ENCODE measurements at regions not wholly inside any gene's neighbourhood (a gene's known extent, or its start where the extent isn't known, plus 50 kb on each side); places are given as distances from the start of the nearest gene placed in this dataset.
"Not testable (repeated sequence)": the region's sequence is repeated elsewhere in the genome, so short reads cannot be mapped to it uniquely, and the experiment has no call there.

DNA sequence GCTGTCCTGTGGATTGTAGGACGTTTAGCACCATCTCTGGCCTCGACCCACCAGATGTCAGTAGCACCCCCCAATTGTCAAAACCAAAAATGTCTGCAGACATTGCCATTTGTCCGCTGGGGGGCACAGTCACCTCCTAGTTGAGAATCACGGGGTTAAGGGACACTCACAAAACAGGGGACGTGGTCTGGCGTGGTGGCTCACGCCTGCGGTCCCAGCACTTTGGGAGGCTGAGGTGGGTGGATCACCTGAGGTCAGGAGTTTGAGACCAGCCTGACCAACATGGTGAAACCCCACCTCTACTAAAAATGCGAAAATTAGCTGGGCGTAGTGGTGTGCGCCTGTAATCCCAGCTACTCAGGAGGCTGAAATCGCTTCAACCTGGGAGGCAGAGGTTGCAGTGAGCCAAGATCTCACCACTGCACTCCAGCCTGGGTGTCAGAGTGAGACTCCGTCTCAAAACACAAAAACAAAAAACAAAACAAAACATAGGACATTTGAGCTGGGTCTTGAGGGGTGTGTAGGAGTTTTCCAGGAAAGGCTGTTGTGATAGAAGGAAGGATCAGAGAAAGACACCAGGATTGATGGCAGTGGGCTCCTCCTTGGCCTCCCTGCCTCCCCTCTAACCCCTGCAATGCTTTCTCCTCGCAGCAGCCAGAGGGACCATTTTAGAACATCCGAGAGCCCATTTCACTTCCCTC is 171.8 kb upstream of the GSE1 start:
- DNase-seq (ENCODE audit: low read depth): no peak

DNA sequence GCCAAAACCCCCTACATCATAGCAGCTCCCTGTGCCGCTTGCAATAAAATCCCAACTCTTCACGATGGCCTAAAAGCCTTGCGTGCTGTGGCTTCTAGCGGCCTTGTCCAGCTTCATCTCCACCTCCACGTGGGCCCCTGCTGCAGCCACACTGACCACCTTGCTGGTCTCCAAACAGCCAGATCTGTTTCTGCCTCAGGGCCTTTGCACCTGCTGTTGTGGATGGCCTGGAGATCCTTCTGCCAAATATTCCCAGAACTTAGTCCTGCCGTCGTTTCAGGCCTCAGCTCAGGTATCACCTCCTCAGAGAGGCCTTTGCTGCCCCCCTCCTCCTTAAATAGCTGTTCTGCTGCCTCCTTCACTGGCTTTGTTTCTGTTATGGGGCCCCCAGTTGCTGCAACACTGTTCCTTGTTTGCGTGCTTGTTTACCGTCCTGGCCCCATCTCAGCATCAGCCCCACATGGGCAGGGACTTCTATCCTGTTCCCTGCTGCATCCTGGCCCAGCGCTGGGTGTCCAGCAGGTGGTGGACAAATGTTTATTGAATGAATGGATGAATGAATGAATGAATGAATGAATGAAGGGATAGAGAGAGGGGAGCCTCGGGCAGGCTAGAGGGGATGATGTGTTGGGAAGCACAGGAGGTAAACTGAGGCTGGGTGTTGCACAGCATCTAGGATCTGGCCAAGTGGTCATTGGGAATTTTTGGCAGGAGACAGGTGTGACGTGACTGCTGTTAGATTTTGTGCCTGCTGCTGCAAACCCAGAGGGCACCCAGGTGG is 171.0 kb upstream of the GSE1 start:
- DNase-seq (ENCODE audit: low read depth): no peak

DNA sequence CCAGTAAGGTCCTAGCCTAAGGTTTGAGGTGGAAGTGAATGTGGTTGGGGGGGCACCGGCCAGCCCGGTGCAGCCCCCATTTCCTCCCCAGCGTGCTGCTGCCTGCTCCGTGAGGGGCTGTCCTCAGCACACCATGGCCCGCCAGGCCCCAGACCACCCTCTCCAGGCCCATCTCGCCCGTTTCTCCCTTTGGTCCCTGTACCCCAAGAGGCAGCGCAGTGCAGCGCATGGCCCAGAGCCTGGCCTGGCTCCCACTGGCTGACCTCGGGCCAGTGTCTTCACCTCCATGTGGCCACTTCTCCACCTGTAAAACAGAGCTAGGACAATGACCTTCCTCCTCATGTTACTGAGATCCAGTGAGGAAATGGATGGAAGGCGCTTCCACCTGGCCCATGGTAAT is 170.0 kb upstream of the GSE1 start:
- no peak for DNase-seq (ENCODE audit: low read depth)

DNA sequence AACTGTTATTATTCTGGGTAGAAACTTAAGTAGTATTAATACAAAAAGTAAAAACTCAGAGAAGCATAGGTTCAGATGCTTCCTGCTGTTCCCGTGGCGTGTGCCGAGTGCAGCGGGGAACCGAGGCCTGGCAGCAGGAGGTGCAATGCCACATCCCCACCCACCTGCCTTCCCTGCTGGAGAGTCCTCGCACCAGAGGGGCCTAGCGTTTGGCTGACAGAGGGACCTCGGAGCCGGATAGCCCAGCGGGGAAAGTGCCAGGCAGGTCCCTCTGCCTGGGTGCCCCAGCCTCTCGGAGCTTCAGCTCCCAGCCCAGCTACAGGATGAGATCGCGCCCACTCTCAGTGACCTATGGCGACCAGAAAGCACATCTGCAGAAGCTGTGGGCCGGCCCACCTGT is 169.6 kb upstream of the GSE1 start:
- no peak for DNase-seq (ENCODE audit: low read depth)

DNA sequence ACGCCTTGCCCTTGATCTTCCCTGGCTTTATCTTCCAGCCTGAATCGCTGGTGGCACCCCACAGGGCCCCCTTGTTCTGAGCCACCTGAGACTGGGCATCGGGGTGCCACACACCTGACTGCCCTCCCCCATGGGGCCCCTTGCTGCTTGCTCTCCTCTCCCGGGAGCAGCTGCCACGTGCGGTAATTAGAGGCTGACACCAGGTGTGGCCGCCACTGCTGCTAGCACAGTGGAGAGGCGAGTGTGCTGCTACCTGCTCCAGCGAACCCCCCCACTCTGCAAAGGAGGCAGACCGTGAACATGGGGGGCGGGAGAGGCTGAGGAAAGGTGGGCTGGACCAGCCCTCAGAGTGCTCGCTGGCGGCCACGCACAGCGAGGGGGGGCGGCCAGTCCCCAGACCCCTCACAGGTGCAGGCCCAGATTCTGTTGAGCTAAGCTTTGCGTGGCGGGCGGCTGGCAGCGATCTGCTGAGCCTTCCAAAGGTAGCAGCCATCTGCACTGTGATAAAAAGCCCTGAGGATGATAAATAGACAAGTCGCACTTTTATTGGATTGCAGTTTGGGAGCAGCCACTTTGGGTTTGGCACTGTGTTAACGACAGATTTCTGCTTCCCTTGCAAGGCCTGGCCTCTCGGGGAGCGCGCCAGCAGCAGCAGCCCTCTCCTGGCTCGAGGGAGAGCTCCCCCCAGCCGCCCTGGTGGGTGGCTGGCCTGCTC is 167.9 kb upstream of the GSE1 start:
- no peak for DNase-seq (ENCODE audit: low read depth)

DNA sequence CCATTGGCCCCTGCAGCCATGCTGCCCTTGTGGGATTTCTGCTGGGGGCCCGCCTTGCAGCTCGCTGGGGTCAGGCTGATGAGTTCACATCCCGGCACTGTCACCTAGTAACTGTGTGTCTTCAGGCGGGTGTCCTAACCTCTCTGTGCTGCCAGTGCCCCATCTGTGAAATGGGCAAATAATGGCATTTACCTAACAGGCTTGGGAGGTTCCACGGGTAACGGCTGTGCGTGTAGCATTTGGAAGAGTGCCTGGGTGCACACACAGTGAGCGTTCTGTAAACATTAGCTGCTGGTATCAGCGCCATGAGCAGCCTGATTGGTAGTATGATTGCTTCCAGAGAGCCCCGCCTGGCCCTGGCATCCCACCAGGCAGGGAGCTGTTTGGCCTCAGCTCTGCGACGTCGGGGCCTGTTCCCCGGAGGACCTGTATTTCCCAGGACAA is 167.3 kb upstream of the GSE1 start:
- no peak for DNase-seq (ENCODE audit: low read depth)

DNA sequence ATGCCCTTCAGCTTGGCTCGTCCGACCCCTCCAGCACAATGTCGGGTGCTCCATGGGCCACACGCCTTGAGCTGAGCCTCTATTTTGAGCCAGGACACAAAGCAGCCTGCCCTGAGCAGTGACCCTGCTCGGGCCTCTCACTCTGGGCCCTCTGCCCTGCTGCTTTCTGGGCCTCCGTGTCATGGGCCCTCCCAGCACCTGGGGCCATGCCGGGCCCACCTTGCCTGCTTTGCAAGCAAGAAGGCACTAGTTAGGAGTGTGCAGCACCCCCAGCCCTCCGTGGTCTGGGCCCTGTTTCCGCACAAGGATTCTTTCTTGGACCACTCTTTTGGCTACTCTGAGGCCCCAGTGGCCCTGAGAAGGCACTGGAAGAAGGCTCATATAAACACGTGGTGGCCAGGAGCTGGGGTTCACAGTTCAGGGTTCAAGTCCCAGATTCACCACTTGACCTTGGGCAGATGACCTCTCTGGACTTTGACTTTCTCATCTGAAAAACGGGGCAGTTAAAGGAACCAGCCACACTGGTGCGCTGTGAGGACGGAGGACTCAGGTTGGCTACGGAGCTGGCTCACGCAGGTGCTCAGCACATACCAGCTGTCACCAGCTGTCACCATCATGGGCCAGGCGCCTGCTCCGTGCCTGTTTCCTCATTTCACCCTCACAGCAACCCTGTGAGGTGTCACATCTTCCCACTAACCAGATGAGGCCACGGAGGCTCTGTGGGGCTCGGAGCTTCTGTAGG is 166.0 kb upstream of the GSE1 start:
- DNase-seq (ENCODE audit: low read depth): no peak

DNA sequence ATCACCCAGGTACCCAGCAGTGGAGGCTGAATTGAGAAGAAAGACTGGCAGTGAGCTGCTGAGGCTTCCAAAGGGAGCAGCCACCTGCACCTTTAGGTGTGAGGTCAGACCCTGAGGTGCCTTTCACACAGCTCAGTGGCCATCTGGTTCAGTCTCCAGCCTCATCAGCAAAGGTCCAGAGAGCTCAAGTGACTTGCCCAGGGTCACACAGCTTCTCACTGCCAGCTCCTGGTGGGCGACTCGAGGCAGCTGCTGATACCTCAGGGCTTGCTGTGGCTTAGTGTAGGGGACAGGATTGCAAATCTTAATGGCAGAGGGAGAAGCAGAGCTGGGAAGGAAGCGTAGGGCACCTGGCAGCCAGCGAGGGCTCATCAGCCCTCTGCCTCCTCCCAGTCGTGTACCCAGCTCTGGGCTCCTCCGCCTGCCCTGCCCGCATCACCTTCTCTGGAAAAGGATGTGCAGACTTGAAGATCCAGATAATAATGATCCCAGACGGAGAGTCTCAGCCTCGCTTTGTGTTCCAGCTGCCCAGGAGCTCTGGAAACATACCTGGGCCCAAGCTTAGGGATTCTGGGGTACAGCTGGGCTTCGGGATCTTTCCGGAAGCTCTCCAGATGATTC is 165.3 kb upstream of the GSE1 start:
- DNase-seq (ENCODE audit: low read depth): no peak

DNA sequence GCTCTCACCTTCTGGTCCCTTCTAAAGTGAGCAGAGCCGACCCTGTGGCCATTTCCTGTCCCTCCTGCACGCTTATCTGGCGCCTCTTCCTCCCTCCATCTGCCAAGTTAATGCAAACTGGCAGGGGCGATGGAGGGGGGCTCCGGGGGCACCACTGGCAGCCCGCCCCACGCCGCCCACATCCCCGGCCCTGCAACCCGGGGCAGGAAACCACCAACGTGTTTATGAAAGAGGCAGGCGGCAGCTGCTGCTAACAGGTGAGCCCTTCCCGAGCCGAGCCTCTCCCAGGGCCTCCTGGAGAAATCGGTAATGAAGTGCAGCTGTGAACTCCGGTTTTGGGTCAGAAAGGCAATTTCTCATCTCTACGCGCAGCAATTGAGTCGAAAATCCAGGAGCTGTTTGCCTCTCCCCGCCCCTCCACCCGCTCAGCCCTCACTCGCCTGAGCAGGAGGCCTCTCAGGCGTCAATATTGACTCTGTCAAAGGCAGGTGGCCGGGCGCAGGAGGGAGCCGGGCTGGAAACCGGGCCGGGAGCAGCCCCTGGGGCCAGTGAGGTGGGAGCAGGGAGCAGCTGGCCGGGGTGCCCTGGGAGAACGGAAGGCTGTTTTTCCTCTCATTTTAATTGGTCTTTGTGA is 164.4 kb upstream of the GSE1 start:
- DNase-seq (ENCODE audit: low read depth): no peak

DNA sequence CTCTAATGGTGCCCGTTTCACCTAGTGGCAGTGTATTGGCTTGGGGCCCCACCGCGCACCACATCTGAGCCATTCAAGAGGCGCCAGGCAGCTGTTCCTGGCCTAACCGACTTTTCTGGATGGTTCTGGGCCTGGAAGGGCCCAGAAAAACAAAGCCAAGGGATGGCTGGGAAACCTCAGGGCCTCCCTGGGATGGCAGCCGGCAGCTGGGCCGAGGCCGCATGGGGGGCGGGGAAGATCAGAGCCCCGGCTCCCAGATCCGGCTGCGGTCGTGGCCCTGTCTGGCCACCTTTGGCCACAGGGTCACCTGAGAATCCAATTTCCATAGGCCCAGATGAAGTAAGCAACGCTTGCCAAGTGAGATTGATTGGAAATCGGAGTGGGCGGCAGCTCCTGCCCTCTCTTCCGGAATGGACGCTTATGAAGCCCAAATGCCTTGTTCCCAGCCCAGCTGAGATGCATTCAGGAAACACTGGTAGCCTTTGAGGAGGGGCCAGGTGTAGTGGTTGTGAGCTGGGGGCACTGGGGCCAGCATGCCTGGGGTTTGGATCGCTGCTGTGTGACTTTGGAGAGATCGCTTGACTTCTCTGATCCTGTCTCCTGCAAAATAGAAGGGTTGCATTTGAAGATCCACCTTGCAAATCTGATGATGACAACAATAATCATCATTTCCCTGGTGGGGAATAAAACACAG is 163.8 kb upstream of the GSE1 start:
- no peak for DNase-seq (ENCODE audit: low read depth)

DNA sequence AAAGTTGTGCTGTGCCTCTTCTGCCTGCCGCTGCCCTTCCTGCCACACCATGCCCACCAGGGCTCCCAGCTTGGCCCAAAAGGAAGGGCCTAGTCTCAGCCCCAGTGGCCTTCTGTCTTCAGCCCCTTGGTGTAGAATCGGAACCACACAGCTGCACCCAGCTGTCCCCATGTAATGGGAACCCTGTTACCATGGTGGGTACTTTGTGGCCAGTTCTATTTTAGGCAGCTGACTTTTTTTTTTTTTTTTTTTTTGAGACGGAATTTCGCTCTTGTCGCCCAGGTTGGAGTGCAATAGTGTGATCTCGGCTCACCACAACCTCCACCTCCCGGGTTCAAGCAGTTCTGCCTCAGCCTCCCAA is 163.3 kb upstream of the GSE1 start:
- DNase-seq (ENCODE audit: low read depth): no peak

DNA sequence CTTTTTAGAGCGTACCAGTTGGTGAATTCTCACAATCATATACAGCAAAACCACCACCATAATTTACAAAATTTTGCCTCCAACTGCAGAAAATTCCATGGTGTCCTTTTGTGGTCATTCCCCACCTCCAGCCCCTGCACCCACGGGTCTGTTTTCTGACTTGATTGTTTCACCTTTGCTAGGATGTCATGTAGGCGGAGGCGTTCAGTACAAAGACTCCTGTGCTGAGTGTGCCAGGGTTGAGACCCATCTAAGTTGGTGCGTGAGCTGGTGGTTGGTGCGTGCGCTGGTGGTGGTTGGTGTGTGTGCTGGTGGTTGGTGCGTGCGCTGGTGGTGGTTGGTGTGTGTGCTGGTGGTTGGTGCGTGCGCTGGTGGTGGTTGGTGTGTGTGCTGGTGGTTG is 162.0 kb upstream of the GSE1 start:
- not testable (repeated sequence) for DNase-seq (ENCODE audit: low read depth)

DNA sequence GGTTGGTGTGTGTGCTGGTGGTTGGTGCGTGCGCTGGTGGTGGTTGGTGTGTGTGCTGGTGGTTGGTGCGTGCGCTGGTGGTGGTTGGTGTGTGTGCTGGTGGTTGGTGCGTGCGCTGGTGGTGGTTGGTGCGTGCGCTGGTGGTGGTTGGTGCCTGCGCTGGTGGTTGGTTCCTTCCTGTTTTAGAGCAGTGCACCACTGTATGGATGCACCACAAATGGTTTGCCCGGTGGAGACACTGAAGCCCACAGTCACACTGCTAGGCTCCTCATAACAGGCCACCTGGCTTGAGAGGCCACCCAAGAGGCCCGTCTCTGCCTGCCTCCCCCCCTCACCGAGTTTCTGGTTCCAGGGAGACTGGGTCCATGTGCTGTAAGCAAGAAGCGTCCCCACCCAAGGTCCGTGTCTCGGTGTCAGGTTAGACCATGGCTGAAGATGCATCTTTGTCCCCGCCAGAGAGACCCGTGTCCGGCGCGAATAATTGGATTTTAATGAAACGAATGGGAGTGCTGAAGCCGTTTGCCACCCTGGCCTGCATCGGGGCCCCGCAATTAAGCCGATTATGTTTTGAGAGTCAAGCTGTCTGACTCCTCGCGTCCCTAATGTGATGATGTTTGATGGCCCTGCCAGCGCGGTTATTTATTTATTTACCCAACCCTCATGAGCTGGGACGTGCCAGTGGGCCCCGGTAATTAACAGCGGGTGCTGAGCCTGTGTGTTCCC is 161.3 kb upstream of the GSE1 start:
- no peak for DNase-seq (ENCODE audit: low read depth)

DNA sequence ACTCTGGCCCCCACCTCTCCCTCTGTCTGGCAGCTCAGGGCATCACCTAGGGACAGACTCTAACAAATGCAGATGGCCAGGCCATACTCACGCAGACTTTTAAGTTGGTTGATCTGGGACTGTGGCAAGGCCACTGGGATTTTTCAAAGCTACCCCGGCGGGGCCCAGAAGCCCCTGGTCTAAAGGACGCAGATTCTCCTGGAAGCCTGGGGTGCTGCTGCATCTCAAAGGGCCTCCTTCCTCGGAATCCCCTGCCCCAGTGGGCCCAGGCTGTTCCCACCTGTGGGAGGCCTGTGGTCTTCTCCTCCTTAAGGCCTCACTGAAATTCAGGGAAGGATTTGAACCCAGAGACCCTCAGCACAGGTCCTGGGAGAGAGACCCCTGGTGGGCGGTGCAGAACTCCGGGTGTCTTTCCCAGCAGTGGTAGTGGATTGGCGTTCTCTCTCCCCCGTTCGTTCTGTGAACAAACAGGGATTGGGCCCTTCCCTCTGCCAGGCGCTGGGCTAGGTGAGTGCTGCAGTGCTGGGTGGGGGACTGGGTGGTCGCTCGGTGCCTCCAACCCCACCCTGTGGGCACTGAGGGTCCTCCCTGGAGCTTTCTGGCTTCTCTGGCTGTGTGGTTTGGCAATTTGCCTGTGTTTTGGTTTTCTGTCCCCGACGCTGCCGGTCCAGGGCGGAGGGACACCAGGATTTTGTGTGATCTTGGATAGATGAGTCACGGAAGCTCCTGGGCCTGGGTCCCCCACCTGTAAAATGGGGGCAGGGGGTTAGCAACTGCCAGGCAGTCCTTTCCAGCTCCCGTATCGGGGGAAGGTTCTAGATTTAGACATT is 160.5 kb upstream of the GSE1 start:
- no peak for DNase-seq (ENCODE audit: low read depth)

DNA sequence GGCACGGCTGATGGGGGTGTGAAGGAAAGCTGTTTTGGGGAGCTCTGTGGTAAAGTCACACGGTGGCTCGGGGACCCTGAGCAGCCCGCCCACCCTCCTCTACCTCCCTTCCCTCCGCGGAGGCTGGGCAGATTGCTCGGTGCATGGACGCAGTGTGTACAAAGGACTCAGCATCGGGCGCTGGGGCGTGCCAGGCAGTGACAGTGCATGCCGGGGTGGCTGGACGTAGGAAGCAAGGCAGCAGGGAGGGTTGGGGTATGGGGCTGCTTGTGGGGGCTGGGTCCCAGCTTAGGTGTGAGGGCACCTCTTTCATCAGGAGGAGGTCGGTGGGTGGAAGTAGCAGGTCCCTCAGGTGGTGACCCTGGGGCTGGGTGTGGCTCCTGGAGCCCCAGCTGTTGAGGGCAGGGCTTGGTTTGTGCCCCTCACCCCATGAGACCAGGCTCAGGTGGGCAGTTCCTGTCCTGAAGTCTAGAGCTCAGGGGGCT is 159.9 kb upstream of the GSE1 start:
- no peak for DNase-seq (ENCODE audit: low read depth)

DNA sequence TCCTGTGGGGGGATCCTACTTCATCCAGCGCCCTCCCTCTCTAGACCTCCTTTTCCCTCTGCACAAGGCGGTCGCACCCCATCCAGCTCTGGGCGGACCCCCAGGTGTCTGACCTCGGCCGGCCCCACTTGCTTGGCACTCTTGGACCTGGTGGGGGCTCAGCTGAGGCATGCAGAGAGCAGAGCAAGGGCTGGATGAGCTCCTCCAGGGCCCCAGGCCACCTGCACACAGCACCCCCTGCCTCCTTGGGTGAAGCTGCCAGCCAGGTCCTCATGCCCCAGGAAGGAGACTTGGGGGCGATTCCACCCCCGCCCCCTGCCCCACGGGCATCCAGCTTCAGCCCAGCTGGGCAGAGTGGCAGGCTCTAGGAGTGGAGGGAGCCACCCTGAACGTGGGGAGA is 159.4 kb upstream of the GSE1 start:
- no peak for DNase-seq (ENCODE audit: low read depth)

DNA sequence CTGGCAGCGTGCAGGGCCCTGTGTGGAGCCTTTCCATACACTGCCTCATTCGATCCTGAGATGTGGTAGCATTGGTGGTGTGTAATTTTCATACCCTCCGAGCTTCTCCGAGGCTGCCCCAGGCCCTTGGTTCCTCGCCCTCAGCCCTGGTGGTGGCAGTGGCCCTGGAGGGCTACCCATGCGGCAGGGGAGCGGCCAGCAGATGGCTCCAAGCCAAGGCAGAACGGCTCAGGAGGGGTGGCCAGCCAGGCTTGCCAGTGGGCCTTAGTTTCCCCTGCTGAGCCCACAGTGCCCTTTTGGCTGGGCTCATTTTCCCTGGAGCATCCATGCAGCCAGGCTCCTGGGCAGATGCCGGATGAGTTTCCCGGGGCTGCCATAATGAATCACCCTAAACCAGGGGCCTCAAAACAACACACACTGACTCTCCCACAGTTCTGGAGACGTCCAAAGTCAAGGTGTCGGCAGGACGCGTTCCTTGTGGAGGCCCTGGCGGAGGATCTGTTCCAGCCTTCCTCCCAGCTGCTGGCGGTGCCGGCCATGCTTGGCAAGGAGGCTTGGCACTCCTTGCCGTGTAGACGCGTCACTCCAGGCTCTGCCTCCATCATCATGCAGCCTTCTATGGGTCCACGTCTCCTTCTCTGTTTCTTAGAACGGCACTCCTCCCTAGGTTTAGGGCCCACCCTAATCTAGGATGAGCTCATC is 158.8 kb upstream of the GSE1 start:
- DNase-seq (ENCODE audit: low read depth): no peak

DNA sequence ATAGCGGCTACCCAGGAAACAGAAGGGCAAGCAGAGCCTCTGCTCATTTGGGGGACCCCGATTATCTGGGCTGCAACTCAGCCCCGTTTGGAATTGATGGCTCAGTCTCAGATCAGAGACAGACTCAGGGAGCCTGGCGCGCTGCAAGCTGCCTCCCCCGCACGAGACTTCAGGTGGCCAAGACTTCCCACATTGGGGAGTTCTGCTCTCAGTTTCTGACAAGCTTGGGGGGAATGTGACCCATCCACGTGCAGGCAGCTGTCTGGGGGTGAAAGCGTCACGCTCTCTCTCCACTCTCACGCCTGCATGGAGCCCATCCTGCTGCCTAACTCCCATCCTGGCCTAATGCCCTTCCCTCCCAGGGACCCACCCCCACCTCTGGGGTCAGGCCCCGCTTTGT is 157.6 kb upstream of the GSE1 start:
- no peak for DNase-seq (ENCODE audit: low read depth)

DNA sequence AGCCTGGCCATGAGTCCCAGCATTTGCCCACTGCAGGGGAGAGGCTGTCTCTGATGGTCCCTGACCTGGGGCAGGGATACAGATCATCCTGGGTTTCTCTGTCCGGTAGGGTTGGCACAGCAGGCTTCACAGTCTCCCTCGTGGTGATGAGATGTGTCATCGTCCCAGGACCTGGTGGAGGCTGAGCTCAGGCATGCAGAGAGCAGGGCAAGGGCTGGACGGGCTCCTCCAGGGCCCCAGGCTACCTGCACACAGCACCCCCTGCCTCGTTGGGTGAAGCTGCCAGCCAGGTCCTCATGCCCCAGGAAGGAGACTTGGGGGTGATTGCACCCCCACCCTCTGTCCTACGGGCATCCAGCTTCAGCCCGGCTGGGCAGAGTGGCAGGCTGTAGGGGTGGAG is 155.8 kb upstream of the GSE1 start:
- DNase-seq (ENCODE audit: low read depth): no peak

All from HS-5 (cell line).